ENCODE measurements at regions not wholly inside any gene's neighbourhood (a gene's known extent, or its start where the extent isn't known, plus 50 kb on each side); places are given as distances from the start of the nearest gene placed in this dataset.
"Not testable (repeated sequence)": the region's sequence is repeated elsewhere in the genome, so short reads cannot be mapped to it uniquely, and the experiment has no call there.

- no peak overlapping the region for H3K27ac ChIP-seq
- TF ChIP-seq, protein P1, sequence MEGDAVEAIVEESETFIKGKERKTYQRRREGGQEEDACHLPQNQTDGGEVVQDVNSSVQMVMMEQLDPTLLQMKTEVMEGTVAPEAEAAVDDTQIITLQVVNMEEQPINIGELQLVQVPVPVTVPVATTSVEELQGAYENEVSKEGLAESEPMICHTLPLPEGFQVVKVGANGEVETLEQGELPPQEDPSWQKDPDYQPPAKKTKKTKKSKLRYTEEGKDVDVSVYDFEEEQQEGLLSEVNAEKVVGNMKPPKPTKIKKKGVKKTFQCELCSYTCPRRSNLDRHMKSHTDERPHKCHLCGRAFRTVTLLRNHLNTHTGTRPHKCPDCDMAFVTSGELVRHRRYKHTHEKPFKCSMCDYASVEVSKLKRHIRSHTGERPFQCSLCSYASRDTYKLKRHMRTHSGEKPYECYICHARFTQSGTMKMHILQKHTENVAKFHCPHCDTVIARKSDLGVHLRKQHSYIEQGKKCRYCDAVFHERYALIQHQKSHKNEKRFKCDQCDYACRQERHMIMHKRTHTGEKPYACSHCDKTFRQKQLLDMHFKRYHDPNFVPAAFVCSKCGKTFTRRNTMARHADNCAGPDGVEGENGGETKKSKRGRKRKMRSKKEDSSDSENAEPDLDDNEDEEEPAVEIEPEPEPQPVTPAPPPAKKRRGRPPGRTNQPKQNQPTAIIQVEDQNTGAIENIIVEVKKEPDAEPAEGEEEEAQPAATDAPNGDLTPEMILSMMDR (conservative IDR thresholded peaks at IDR 0.05) = no peak
Observed at GRCh38 chr5:87190041-87190440, 77.6 kb upstream of the RASA1 start.

GRCh38 chr5:87190687-87191086, 77.0 kb upstream of the RASA1 start:
- no peak overlapping the region for H3K27ac ChIP-seq
- TF ChIP-seq, protein P1 (conservative IDR thresholded peaks at IDR 0.05) = no peak

DNA sequence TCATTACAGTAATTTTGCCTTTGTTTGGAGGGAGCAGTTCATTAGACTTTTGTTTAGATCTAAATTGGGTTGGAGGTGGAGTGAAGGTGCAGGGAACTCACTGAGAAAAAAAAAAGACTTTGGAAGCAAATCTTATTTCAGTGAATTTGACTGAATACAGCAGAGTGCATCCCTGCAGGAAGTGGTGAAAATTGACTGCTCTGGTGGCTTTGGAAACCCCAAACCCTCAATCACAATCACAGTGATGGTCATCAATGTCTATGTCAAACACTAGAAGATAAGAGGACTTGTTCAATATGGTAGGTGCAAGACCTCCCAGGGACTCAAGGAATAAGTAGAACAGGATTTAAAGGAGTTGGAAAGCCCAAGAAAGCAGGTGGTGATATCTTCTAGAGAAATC, 76.0 kb upstream of the RASA1 start:
- TF ChIP-seq, protein P1 (conservative IDR thresholded peaks at IDR 0.05) = no peak
- no peak overlapping the region for H3K27ac ChIP-seq

DNA sequence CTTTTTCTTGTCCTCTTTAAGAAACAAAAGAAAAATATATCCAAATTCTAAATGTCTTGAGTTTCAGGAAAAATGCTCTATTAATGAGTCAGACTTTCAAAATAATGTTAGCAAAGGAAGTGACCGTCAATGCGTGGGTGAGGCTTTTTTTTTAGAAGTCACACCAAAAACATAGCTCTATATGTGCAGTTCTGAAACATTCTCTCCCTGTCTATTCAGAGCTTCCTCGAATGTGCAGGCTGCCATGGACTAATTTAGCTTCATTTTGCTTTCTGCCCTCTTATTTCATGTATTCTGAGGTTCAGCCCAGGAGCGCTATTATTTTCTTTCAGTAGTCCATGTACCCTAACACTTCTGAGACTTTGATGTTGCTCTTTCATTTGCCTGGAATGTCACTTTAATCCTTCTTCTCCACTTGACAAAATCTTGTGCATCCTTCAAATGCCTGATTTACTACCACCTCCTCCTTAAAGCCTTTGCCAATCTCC, 72.5 kb upstream of the RASA1 start:
- H3K27ac ChIP-seq = no peak overlapping the region
- TF ChIP-seq, protein P1 (conservative IDR thresholded peaks at IDR 0.05) = no peak

GRCh38 chr5:87195616-87196015, 72.1 kb upstream of the RASA1 start:
- no peak overlapping the region for H3K27ac ChIP-seq
- TF ChIP-seq, protein P1 (conservative IDR thresholded peaks at IDR 0.05) = no peak

GRCh38 chr5:87198010-87198409, 69.7 kb upstream of the RASA1 start:
- TF ChIP-seq, protein P1 (conservative IDR thresholded peaks at IDR 0.05) = no peak

DNA sequence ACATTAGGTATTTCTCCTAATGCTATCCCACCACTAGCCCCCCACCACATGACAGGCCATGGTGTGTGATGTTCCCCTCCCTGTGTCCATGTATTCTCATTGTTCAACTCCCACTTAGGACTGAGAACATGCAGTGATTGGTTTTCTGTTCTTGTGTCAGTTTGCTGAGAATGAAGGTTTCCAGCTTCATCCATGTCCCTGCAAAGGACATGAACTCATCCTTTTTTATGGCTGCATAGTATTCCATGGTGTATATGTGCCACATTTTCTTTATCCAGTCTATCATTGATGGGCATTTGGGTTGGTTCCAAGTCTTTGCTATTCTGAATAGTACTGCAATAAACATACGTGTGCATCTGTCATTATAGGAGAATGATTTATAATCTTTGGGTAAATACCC, 68.4 kb upstream of the RASA1 start:
- H3K27ac ChIP-seq = not testable (repeated sequence)

More at GRCh38 chr5:87198010-87198409, 69.7 kb upstream of the RASA1 start:
- H3K27ac ChIP-seq = no peak overlapping the region

- H3K27ac ChIP-seq = not testable (repeated sequence)
Observed at GRCh38 chr5:87199704-87200103, 68.0 kb upstream of the RASA1 start.

GRCh38 chr5:87210076-87210475, 57.6 kb upstream of the RASA1 start:
- TF ChIP-seq, protein P1 (conservative IDR thresholded peaks at IDR 0.05) = no peak

More at GRCh38 chr5:87210076-87210475, 57.6 kb upstream of the RASA1 start:
- peak overlapping the region; percentile 80 for H3K27ac ChIP-seq

Measured in VCaP (cell line).